K562 (cell line): ENCODE measurements at regions not wholly inside any gene's neighbourhood (a gene's known extent, or its start where the extent isn't known, plus 50 kb on each side); places are given as distances from the start of the nearest gene placed in this dataset.

Experiments
- HDAC3 ChIP-seq: fragments of 450-650 bp; IDR thresholded peaks from 2 replicates; pipeline ENCODE4 v1.6.1; 2018; ENCODE audit warnings: borderline replicate concordance, mild to moderate bottlenecking, moderate library complexity; ENCODE audit not compliant: partially characterized antibody
- JUNB ChIP-seq: fragments of 450-650 bp; formaldehyde crosslinking; conservative IDR thresholded peaks from 2 replicates; pipeline ENCODE4 v1.4.0; 2020; ENCODE audit warnings: mild to moderate bottlenecking
- KDM5B ChIP-seq: fragments of 200-600 bp; sonication (generic); IDR thresholded peaks from 2 replicates; pipeline ENCODE4 v1.6.1; 2012; ENCODE audit warnings: low read depth, mild to moderate bottlenecking, moderate library complexity, low read length, control low read depth, inconsistent platforms; ENCODE audit not compliant: insufficient replicate concordance
- MGA ChIP-seq: fragments of 450-650 bp; IDR thresholded peaks from 2 replicates; pipeline ENCODE4 v1.6.1; 2016; ENCODE audit warnings: mild to moderate bottlenecking, moderate library complexity
- ZBTB33 ChIP-seq: sonication (generic); formaldehyde crosslinking; IDR thresholded peaks from 2 replicates; pipeline ENCODE4 v1.8.1; 2023; ENCODE audit warnings: mild to moderate bottlenecking, missing genetic modification reagents
- ZNF740 ChIP-seq, 3 experiments: fragments of 200-800 bp in 1 of 3; sonication (Bioruptor generic) in 1 of 3; sonication (generic) in 1 of 3; formaldehyde crosslinking in 1 of 3; IDR thresholded peaks; 2 replicates each; pipeline versions ENCODE4 v1.6.1 to v1.8.0; 2016 to 2022; ENCODE audit warnings: mild to moderate bottlenecking in 2 of 3, missing compliant biosample characterization in 2 of 3, missing genetic modification characterization in 2 of 3, missing genetic modification reagents in 1 of 3

GRCh38 chr9:73459817-73460216 lies 308.2 kb downstream of the ANXA1 start (continued):
- TF ChIP-seq ZNF740 (CRISPR knock-in tag; IDR thresholded peaks at IDR 0.05) (no peak), ZNF740 (tag; IDR thresholded peaks at IDR 0.05) (no peak), MGA (no peak), HDAC3 (no peak), JUNB (CRISPR knock-in tag) (no peak), KDM5B (no peak), ZBTB33 (CRISPR knock-in tag) (no peak)
- TF ChIP-seq, all 486 proteins: peak for 0
